ENCODE measurements at regions not wholly inside any gene's neighbourhood (a gene's known extent, or its start where the extent isn't known, plus 50 kb on each side); places are given as distances from the start of the nearest gene placed in this dataset.

DNA sequence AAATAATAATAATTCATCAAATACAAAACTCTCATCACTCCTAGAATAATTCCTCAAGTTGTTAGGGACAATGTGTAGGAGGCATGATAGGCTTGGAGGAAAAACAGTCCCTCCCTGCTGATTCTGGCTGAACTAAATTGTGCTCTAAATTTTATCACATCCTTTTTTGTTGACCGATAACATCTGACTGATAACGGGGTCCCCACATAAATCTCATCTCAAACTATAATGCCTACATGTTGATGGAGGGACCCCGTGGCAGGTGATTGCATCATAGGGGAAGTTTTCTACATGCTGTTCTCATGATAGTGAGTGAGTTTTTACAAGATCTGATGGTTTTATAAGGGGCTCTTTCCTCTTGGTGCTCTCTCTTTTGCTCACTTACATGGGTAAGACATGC lies 1043.5 kb upstream of the SORCS1 start:
- Histone ChIP-seq H3K27me3 (ENCODE audit: insufficient read depth, low read length) (no peaks in the 10 kb centered on the region), H3K9me3 (ENCODE audit: low read length) (no peaks in the 10 kb centered on the region), H3K36me3 (ENCODE audit: insufficient read depth, low read length) (no peaks in the 10 kb centered on the region), H3K4me3 (ENCODE audit: low read depth, low read length, poor library complexity, severe bottlenecking) (no peak overlapping the region), H3K4me1 (ENCODE audit: insufficient read depth, low read length, severe bottlenecking) (no peaks in the 10 kb centered on the region), H3F3A (ENCODE audit: insufficient read depth, low read length) (no peaks in the 10 kb centered on the region), H3K79me2 (ENCODE audit: insufficient read depth, low read length) (no peaks in the 10 kb centered on the region), H3K9ac (ENCODE audit: low read length) (no peak overlapping the region), H3K4me2 (ENCODE audit: low read length) (no peak overlapping the region), H3K27ac (ENCODE audit: low read depth, low read length, poor library complexity, severe bottlenecking) (no peak overlapping the region), H3K9me2 (ENCODE audit: low read depth, low read length) (no peaks in the 10 kb centered on the region), H4K20me1 (ENCODE audit: insufficient read depth, low read length) (no peaks in the 10 kb centered on the region), H2AFZ (ENCODE audit: low read length) (no peak overlapping the region)
- TF ChIP-seq EZH2 (IDR thresholded peaks at IDR 0.05; ENCODE audit: borderline replicate concordance, low read length): no peak
- TF ChIP-seq, protein P1, sequence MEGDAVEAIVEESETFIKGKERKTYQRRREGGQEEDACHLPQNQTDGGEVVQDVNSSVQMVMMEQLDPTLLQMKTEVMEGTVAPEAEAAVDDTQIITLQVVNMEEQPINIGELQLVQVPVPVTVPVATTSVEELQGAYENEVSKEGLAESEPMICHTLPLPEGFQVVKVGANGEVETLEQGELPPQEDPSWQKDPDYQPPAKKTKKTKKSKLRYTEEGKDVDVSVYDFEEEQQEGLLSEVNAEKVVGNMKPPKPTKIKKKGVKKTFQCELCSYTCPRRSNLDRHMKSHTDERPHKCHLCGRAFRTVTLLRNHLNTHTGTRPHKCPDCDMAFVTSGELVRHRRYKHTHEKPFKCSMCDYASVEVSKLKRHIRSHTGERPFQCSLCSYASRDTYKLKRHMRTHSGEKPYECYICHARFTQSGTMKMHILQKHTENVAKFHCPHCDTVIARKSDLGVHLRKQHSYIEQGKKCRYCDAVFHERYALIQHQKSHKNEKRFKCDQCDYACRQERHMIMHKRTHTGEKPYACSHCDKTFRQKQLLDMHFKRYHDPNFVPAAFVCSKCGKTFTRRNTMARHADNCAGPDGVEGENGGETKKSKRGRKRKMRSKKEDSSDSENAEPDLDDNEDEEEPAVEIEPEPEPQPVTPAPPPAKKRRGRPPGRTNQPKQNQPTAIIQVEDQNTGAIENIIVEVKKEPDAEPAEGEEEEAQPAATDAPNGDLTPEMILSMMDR (IDR thresholded peaks at IDR 0.05; ENCODE audit: low read length): no peak

DNA sequence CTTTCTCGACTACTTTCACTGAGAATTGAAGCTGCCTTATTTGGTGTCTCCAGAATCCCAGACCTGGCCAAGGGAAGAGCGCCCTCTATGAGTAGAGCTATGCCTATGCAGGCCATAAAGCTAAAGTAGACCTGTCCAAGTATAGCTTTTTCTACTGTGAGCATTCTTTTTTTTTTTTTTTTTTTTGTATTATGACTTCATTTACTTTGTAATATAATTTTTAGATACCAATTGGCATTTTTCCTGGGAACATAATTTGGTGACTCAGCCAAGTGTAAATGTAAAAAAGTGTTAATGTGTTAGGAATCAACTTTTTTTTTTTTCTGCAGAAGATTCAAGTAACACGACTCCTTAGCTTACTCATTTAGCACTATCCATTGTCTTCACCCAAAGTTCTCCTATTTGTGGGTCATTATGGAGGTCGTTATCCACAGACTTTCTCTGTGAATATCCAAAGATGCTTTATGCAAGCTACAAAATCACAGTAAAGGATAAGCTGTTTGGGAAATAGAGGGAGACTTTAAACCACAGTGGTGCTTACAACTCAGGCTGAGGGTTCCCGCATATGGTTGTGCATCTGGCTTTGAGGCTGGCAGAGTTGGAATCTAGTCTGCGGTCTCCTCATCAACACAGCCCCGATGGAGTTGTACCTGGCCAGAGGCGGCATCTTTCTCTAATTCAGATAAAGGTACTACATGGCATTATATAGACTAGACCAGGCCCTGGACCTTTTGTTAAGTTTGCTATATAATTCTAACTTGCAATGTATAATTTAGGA lies 1040.2 kb upstream of the SORCS1 start:
- Histone ChIP-seq H3K27me3 (ENCODE audit: insufficient read depth, low read length) (no peaks in the 10 kb centered on the region), H3K36me3 (ENCODE audit: insufficient read depth, low read length) (no peaks in the 10 kb centered on the region), H3K9me2 (ENCODE audit: low read depth, low read length) (no peaks in the 10 kb centered on the region), H2AFZ (ENCODE audit: low read length) (no peak overlapping the region), H4K20me1 (ENCODE audit: insufficient read depth, low read length) (no peaks in the 10 kb centered on the region), H3K4me1 (ENCODE audit: insufficient read depth, low read length, severe bottlenecking) (no peaks in the 10 kb centered on the region), H3K79me2 (ENCODE audit: insufficient read depth, low read length) (no peaks in the 10 kb centered on the region), H3K4me2 (ENCODE audit: low read length) (no peak overlapping the region), H3K9ac (ENCODE audit: low read length) (no peak overlapping the region), H3K27ac (ENCODE audit: low read depth, low read length, poor library complexity, severe bottlenecking) (no peak overlapping the region), H3K4me3 (ENCODE audit: low read depth, low read length, poor library complexity, severe bottlenecking) (no peak overlapping the region), H3F3A (ENCODE audit: insufficient read depth, low read length) (no peaks in the 10 kb centered on the region), H3K9me3 (ENCODE audit: low read length) (no peaks in the 10 kb centered on the region)
- TF ChIP-seq, protein P1 (IDR thresholded peaks at IDR 0.05; ENCODE audit: low read length): peak; percentile 65
- no peak for TF ChIP-seq EZH2 (IDR thresholded peaks at IDR 0.05; ENCODE audit: borderline replicate concordance, low read length)

DNA sequence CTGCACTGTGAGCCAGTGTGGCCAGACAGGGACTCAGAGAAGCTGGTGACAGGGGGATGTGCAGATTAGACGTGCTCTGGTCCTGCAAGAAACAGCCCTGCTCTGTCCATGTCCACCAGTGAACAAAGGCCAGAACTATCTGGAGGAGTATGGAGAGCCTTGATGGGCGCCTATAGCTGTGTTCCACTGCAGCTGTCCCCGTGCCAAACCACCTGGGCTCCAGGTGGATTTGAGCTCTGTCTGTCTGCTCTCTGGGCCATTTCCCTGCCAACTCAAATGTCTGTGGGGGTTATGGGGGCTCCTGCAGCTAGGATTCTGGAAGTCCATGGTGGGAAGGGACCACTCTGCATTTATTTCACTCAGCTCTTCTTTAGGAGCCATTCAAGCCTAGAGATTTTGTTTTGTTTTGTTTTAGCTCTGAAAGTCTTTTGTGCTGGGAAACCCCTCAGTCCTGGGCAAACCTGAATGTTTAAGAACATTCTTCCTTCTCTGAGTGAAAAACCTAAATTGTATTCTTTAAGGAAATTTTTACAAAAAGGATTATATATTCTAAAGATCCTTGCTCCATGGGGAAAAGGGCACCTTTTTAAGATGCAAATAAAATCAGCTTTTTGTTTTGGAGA lies 1039.5 kb upstream of the SORCS1 start:
- Histone ChIP-seq H3K4me2 (ENCODE audit: low read length) (no peak overlapping the region), H4K20me1 (ENCODE audit: insufficient read depth, low read length) (no peaks in the 10 kb centered on the region), H3K36me3 (ENCODE audit: insufficient read depth, low read length) (no peaks in the 10 kb centered on the region), H3K4me1 (ENCODE audit: insufficient read depth, low read length, severe bottlenecking) (no peaks in the 10 kb centered on the region), H3K9ac (ENCODE audit: low read length) (no peak overlapping the region), H2AFZ (ENCODE audit: low read length) (no peak overlapping the region), H3K9me2 (ENCODE audit: low read depth, low read length) (no peaks in the 10 kb centered on the region), H3K4me3 (ENCODE audit: low read depth, low read length, poor library complexity, severe bottlenecking) (no peak overlapping the region), H3F3A (ENCODE audit: insufficient read depth, low read length) (no peaks in the 10 kb centered on the region), H3K79me2 (ENCODE audit: insufficient read depth, low read length) (no peaks in the 10 kb centered on the region), H3K27ac (ENCODE audit: low read depth, low read length, poor library complexity, severe bottlenecking) (no peak overlapping the region), H3K9me3 (ENCODE audit: low read length) (no peaks in the 10 kb centered on the region), H3K27me3 (ENCODE audit: insufficient read depth, low read length) (no peaks in the 10 kb centered on the region)
- TF ChIP-seq EZH2 (IDR thresholded peaks at IDR 0.05; ENCODE audit: borderline replicate concordance, low read length): no peak
- TF ChIP-seq, protein P1 (IDR thresholded peaks at IDR 0.05; ENCODE audit: low read length): no peak

All from OCI-LY1 (cell line).